HL-60 (cell line): ENCODE measurements at regions not wholly inside any gene's neighbourhood (a gene's known extent, or its start where the extent isn't known, plus 50 kb on each side); places are given as distances from the start of the nearest gene placed in this dataset.

Experiments
- DNase-seq, 2 experiments: peaks; one replicate each; pipeline ENCODE4 v3.0.0-alpha.2; 2010 to 2020; ENCODE audit warnings: low read depth in 1 of 2, low spot score in 1 of 2
- H3K27ac ChIP-seq: fragments of 250-450 bp; sonication (Bioruptor Pico); replicated peaks from 2 replicates; pipeline ENCODE4 v1.5.1; 2020; ENCODE audit warnings: mild to moderate bottlenecking, moderate library complexity
- H3K27me3 ChIP-seq: fragments of 250-450 bp; sonication (Bioruptor Pico); 2 replicates; pipeline ENCODE4 v1.5.1; 2021; ENCODE audit warnings: mild to moderate bottlenecking, moderate library complexity; ENCODE audit not compliant: insufficient read depth, poor library complexity, severe bottlenecking
- H3K4me3 ChIP-seq: replicated peaks from 2 replicates; pipeline ENCODE4 v1.5.1; 2011; ENCODE audit warnings: mild to moderate bottlenecking, control low read depth, low read length; ENCODE audit not compliant: insufficient read depth
- GABPA ChIP-seq: IDR thresholded peaks from 2 replicates; pipeline ENCODE4 v1.6.1; 2012; ENCODE audit warnings: low read depth
- POLR2AphosphoS5 ChIP-seq: IDR thresholded peaks from 2 replicates; pipeline ENCODE4 v1.6.1; 2012; ENCODE audit warnings: low read depth
- REST ChIP-seq: IDR thresholded peaks from 2 replicates; pipeline ENCODE4 v1.6.1; 2012; ENCODE audit warnings: low read depth; ENCODE audit not compliant: insufficient replicate concordance
- SPI1 ChIP-seq: IDR thresholded peaks from 2 replicates; pipeline ENCODE4 v1.6.1; 2012; ENCODE audit warnings: low read depth, mild to moderate bottlenecking, borderline replicate concordance
- TF ChIP-seq, protein P1 (sequence below): IDR thresholded peaks from one replicate; pipeline ENCODE4 v1.5.1; 2011; ENCODE audit warnings: low read length, control low read depth, inconsistent platforms; ENCODE audit not compliant: insufficient read depth

DNA sequence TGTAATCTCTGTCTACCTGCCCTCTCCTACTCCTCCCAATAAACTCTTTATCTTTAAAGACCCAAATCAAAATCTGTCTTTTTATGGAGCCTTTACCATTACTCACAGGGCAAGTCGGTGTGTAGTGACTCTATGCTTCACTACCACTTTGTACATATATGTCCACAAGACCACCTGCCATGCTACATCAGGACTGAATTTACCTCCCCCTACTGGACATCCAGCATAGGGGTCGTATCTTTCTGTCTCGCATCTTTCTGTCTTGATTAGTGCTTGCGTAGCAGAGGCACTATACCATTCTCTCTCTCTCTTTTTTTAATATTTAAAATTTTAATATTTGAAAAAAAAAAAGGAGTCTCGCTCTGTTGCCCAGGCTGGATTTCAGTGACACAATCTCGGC lies 587.5 kb downstream of the SOX5 start:
- no peak overlapping the region for H3K4me3 ChIP-seq
- no peak for DNase-seq
- no peak for TF ChIP-seq SPI1

DNA sequence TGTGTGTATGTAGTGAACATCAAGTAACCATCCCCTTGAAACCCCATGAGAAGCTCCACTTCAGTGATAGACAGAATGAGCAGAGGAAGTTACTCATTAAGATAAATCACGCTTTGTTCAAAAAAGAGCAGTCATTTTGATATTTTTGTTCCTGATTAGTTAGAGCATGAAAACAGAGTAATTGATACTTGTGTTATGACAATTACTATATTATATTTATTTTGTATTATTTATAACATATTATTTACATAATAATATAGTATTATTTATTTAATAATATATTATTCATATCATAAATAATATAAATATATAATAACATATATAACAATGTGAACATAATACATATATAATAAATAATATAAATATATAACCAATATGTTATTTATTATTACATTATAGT lies 580.9 kb downstream of the SOX5 start:
- TF ChIP-seq POLR2AphosphoS5 (no peak), SPI1 (no peak)
- TF ChIP-seq, protein P1, sequence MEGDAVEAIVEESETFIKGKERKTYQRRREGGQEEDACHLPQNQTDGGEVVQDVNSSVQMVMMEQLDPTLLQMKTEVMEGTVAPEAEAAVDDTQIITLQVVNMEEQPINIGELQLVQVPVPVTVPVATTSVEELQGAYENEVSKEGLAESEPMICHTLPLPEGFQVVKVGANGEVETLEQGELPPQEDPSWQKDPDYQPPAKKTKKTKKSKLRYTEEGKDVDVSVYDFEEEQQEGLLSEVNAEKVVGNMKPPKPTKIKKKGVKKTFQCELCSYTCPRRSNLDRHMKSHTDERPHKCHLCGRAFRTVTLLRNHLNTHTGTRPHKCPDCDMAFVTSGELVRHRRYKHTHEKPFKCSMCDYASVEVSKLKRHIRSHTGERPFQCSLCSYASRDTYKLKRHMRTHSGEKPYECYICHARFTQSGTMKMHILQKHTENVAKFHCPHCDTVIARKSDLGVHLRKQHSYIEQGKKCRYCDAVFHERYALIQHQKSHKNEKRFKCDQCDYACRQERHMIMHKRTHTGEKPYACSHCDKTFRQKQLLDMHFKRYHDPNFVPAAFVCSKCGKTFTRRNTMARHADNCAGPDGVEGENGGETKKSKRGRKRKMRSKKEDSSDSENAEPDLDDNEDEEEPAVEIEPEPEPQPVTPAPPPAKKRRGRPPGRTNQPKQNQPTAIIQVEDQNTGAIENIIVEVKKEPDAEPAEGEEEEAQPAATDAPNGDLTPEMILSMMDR, result no peak
- DNase-seq, result no peak
- Histone ChIP-seq H3K4me3 (no peak overlapping the region), H3K27ac (no peak overlapping the region), H3K27me3 (no peaks in the 10 kb centered on the region)

More for the DNA sequence above, 587.5 kb downstream of the SOX5 start:
- H3K27me3 ChIP-seq, result no peaks in the 10 kb centered on the region
- no peak overlapping the region for H3K27ac ChIP-seq

- DNase-seq, result no peak
- H3K27me3 ChIP-seq, result no peaks in the 10 kb centered on the region
- no peak overlapping the region for H3K27ac ChIP-seq
- no peak overlapping the region for H3K4me3 ChIP-seq
- TF ChIP-seq SPI1, result no peak
- TF ChIP-seq, protein P1, result no peak
- TF ChIP-seq GABPA, result no peak
- no peak for TF ChIP-seq POLR2AphosphoS5
- no peak for TF ChIP-seq REST
Measured at GRCh38 chr12:23375621-23376020, 573.8 kb downstream of the SOX5 start.

DNA sequence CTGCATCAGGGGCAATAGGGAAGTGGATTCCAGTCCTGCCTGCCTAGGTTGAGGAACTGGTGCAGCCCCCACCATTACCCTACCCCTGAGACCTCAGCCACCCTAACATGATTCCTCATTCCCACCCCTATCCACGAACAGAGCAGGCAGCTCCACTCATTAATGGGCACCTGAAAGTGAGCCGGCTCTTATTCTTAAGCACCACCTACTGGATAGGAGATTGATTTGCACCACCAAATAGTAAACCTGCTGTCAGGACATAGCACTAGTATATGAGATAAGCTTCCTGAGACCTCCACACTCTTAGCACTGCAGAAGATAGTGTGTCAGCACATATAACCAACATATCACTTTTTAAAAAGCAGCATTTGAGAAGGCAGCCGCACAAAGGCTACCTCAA lies 573.2 kb downstream of the SOX5 start:
- Histone ChIP-seq H3K4me3 (no peak overlapping the region), H3K27me3 (no peaks in the 10 kb centered on the region), H3K27ac (no peak overlapping the region)
- no peak for DNase-seq
- TF ChIP-seq SPI1 (no peak), REST (no peak), GABPA (no peak), POLR2AphosphoS5 (no peak)
- TF ChIP-seq, protein P1, result no peak
